H9 (cell line): ENCODE measurements at regions not wholly inside any gene's neighbourhood (a gene's known extent, or its start where the extent isn't known, plus 50 kb on each side); places are given as distances from the start of the nearest gene placed in this dataset.
A peak's percentile ranks its signal among the peaks of the same experiment; 100 is the strongest.

Experiments
- DNase-seq: peaks from one replicate; pipeline ENCODE4 v3.0.0-alpha.2; 2017
- H2AFZ ChIP-seq: one replicate; pipeline ENCODE4 v1.6.1; 2013; ENCODE audit warnings: mild to moderate bottlenecking, low read length, control low read depth, moderate library complexity
- H2AK5ac ChIP-seq: 2 replicates; pipeline ENCODE4 v1.6.1; 2013; ENCODE audit warnings: low read length, control low read depth, mixed read lengths; ENCODE audit not compliant: insufficient read length
- H2BK120ac ChIP-seq: one replicate; pipeline ENCODE4 v1.6.1; 2013; ENCODE audit warnings: low read depth, mild to moderate bottlenecking, low read length, control low read depth, inconsistent platforms; ENCODE audit not compliant: poor library complexity, severe bottlenecking
- H2BK12ac ChIP-seq: 2 replicates; pipeline ENCODE4 v1.6.1; 2013; ENCODE audit warnings: low read length, control low read depth, mixed read lengths, low read depth; ENCODE audit not compliant: insufficient read length
- H2BK15ac ChIP-seq: 2 replicates; pipeline ENCODE4 v1.6.1; 2013; ENCODE audit warnings: low read depth, low read length, control low read depth
- H2BK20ac ChIP-seq: one replicate; pipeline ENCODE4 v1.6.1; 2013; ENCODE audit warnings: low read depth, mild to moderate bottlenecking, low read length, control low read depth, inconsistent platforms; ENCODE audit not compliant: poor library complexity, severe bottlenecking
- H2BK5ac ChIP-seq: 2 replicates; pipeline ENCODE4 v1.6.1; 2013; ENCODE audit warnings: low read length, control low read depth, mixed read lengths; ENCODE audit not compliant: insufficient read length
- H3K14ac ChIP-seq: 2 replicates; pipeline ENCODE4 v1.6.1; 2013; ENCODE audit warnings: low read length, control low read depth; ENCODE audit not compliant: insufficient read depth
- H3K18ac ChIP-seq: 2 replicates; pipeline ENCODE4 v1.6.1; 2013; ENCODE audit warnings: low read depth, mild to moderate bottlenecking, mixed read lengths, low read length, control low read depth; ENCODE audit not compliant: insufficient read length
- H3K23ac ChIP-seq: 2 replicates; pipeline ENCODE4 v1.6.1; 2013; ENCODE audit warnings: low read length, control low read depth, mixed read lengths, low read depth; ENCODE audit not compliant: insufficient read length
- H3K23me2 ChIP-seq: 2 replicates; pipeline ENCODE4 v1.6.1; 2013; ENCODE audit warnings: low read depth, mild to moderate bottlenecking, mixed read lengths, low read length, control low read depth; ENCODE audit not compliant: insufficient read length, poor library complexity, severe bottlenecking
- H3K27ac ChIP-seq: 2 replicates; pipeline ENCODE4 v1.5.1; 2013; ENCODE audit warnings: low read length, control low read depth, mixed read lengths, low read depth; ENCODE audit not compliant: insufficient read length
- H3K27me3 ChIP-seq: 2 replicates; pipeline ENCODE4 v1.6.1; 2013; ENCODE audit warnings: low read length, control low read depth, inconsistent platforms; ENCODE audit not compliant: insufficient read depth
- H3K4ac ChIP-seq: 2 replicates; pipeline ENCODE4 v1.6.1; 2013; ENCODE audit warnings: low read depth, mild to moderate bottlenecking, control low read depth, inconsistent platforms, low read length, moderate library complexity
- H3K4me1 ChIP-seq: 2 replicates; pipeline ENCODE4 v1.6.1; 2013; ENCODE audit warnings: low read length, control low read depth, inconsistent platforms; ENCODE audit not compliant: insufficient read depth
- H3K4me2 ChIP-seq: 2 replicates; pipeline ENCODE4 v1.6.1; 2013; ENCODE audit warnings: low read length, control low read depth, mixed read lengths; ENCODE audit not compliant: insufficient read length, insufficient read depth
- H3K56ac ChIP-seq: 2 replicates; pipeline ENCODE4 v1.6.1; 2013; ENCODE audit warnings: low read depth, mild to moderate bottlenecking, mixed read lengths, low read length, control low read depth; ENCODE audit not compliant: insufficient read length
- H3K79me1 ChIP-seq: 2 replicates; pipeline ENCODE4 v1.6.1; 2013; ENCODE audit warnings: low read depth, mild to moderate bottlenecking, moderate library complexity, low read length, control low read depth, inconsistent platforms; ENCODE audit not compliant: insufficient read depth, poor library complexity, severe bottlenecking
- H3K79me2 ChIP-seq: 2 replicates; pipeline ENCODE4 v1.6.1; 2013; ENCODE audit warnings: low read length, control low read depth, inconsistent platforms; ENCODE audit not compliant: insufficient read depth
- H3K9ac ChIP-seq: 2 replicates; pipeline ENCODE4 v1.6.1; 2013; ENCODE audit warnings: low read length, control low read depth, mixed read lengths; ENCODE audit not compliant: insufficient read length; ENCODE audit errors: extremely low read depth
- H3K9me3 ChIP-seq: one replicate; pipeline ENCODE4 v1.6.1; 2013; ENCODE audit warnings: low read depth, low read length, inconsistent platforms; ENCODE audit not compliant: control insufficient read depth
- H3T11ph ChIP-seq: one replicate; pipeline ENCODE4 v1.6.1; 2013; ENCODE audit warnings: mild to moderate bottlenecking, low read length, control low read depth, inconsistent platforms
- H4K20me1 ChIP-seq: one replicate; pipeline ENCODE4 v1.6.1; 2013; ENCODE audit not compliant: control insufficient read depth, insufficient read length, insufficient read depth
- H4K5ac ChIP-seq: 2 replicates; pipeline ENCODE4 v1.6.1; 2013; ENCODE audit warnings: low read depth, mild to moderate bottlenecking, mixed read lengths, low read length, control low read depth; ENCODE audit not compliant: insufficient read length
- H4K8ac ChIP-seq: replicated peaks from 2 replicates; pipeline ENCODE4 v1.6.1; 2013; ENCODE audit warnings: low read length, control low read depth, mixed read lengths, low read depth; ENCODE audit not compliant: insufficient read length
- H4K91ac ChIP-seq: 2 replicates; pipeline ENCODE4 v1.6.1; 2013; ENCODE audit warnings: low read depth, mild to moderate bottlenecking, moderate library complexity, mixed read lengths, low read length, control low read depth; ENCODE audit not compliant: insufficient read length
- H3K27ac Mint-ChIP-seq, 3 experiments: 2 replicates in 2 of 3; 3 replicates in 1 of 3; pipeline ENCODE4 v1.8.0; 2020 to 2021; ENCODE audit warnings: mixed read lengths in 3 of 3, mild to moderate bottlenecking in 1 of 3, moderate library complexity in 1 of 3
- H3K27me3 Mint-ChIP-seq: 2 replicates; pipeline ENCODE4 v1.8.0; 2021; ENCODE audit warnings: low read depth, mild to moderate bottlenecking, moderate library complexity, mixed read lengths
- H3K36me3 Mint-ChIP-seq, 3 experiments: 2 replicates in 2 of 3; 3 replicates in 1 of 3; pipeline ENCODE4 v1.8.0; 2020 to 2021; ENCODE audit warnings: low read depth in 3 of 3, mixed read lengths in 3 of 3; ENCODE audit not compliant: insufficient read depth in 1 of 3
- H3K4me1 Mint-ChIP-seq, 2 experiments: 2 replicates each; pipeline ENCODE4 v1.8.0; 2020; ENCODE audit warnings: mixed read lengths in 2 of 2
- H3K4me3 Mint-ChIP-seq, 2 experiments: 2 replicates in 1 of 2; 3 replicates in 1 of 2; pipeline ENCODE4 v1.8.0; 2020 to 2021; ENCODE audit warnings: mild to moderate bottlenecking in 2 of 2, mixed read lengths in 2 of 2, moderate library complexity in 1 of 2
- H3K9me3 Mint-ChIP-seq, 2 experiments: 2 replicates in 1 of 2; 3 replicates in 1 of 2; pipeline ENCODE4 v1.8.0; 2020; ENCODE audit warnings: mild to moderate bottlenecking in 2 of 2, mixed read lengths in 2 of 2, moderate library complexity in 1 of 2
- CTCF ChIP-seq: fragments of 200-600 bp; sonication (generic); conservative IDR thresholded peaks from 3 replicates; pipeline ENCODE4 v1.8.0; 2021; ENCODE audit warnings: antibody characterized with exemption, mild to moderate bottlenecking
- WGBS: extraction: QIAGEN DNeasy Blood & Tissue Kit; methylation state at CpG from one replicate; pipeline ENCODE4 v1.1.7; 2013; ENCODE audit warnings: missing lambda C conversion rate, low lambda C conversion rate, mixed read lengths; ENCODE audit not compliant: insufficient read length; ENCODE audit errors: extremely low coverage; 5-methylcytosine and 5-hydroxymethylcytosine counted together

GRCh38 chr1:164918140-164918539, 359.2 kb downstream of the PBX1 start:
- Mint-ChIP-seq H3K36me3 (no peaks in the 10 kb centered on the region; a peak in 1 of 7 replicates), H3K27me3 (peaks cover 3% of the 10 kb centered on the region; the same call in 1 of the 2 replicates), H3K4me3 (no peak overlapping the region), H3K4me1 (peaks cover 12 to 15% of the 10 kb centered on the region in 2 experiments), H3K9me3 (no peaks in the 10 kb centered on the region), H3K27ac (peak overlapping the region in 1 of 3 experiments; percentile 53; a peak in 1 of 7 replicates)
- H3T11ph ChIP-seq = no peak overlapping the region
- H3K14ac ChIP-seq = no peak overlapping the region
- no peak overlapping the region for H3K27ac ChIP-seq
- no peak overlapping the region for H2AFZ ChIP-seq
- no peaks in the 10 kb centered on the region for H3K23me2 ChIP-seq
- H4K5ac ChIP-seq = no peak overlapping the region
- H3K27me3 ChIP-seq = no peaks in the 10 kb centered on the region
- H3K56ac ChIP-seq = no peak overlapping the region
- H3K23ac ChIP-seq = no peak overlapping the region
- H3K4ac ChIP-seq = no peak overlapping the region
- no peaks in the 10 kb centered on the region for H4K20me1 ChIP-seq
- H2BK12ac ChIP-seq = no peak overlapping the region
- H4K8ac ChIP-seq = no peak overlapping the region
- H3K18ac ChIP-seq = no peak overlapping the region
- DNase-seq = no peak
- H3K4me1 ChIP-seq = no peaks in the 10 kb centered on the region
- WGBS = no CpG with 5 or more reads among the region's 2 CpGs
- H3K9me3 ChIP-seq = no peaks in the 10 kb centered on the region
- no peak overlapping the region for H3K9ac ChIP-seq
- no peak overlapping the region for H2BK15ac ChIP-seq
- no peak overlapping the region for H2AK5ac ChIP-seq
- H4K91ac ChIP-seq = no peak overlapping the region
- no peak for TF ChIP-seq CTCF
- H3K79me2 ChIP-seq = no peaks in the 10 kb centered on the region
- H2BK5ac ChIP-seq = no peak overlapping the region
- no peaks in the 10 kb centered on the region for H3K79me1 ChIP-seq
- no peak overlapping the region for H3K4me2 ChIP-seq
- H2BK120ac ChIP-seq = no peak overlapping the region
- no peak overlapping the region for H2BK20ac ChIP-seq
